HG03095 (cell line): ENCODE measurements at regions not wholly inside any gene's neighbourhood (a gene's known extent, or its start where the extent isn't known, plus 50 kb on each side); places are given as distances from the start of the nearest gene placed in this dataset.

Source experiments
- ATAC-seq: cut with Tn5 transposase; IDR thresholded peaks from one replicate; pipeline ENCODE4 v1.9.1; 2021; ENCODE audit warnings: moderate library complexity; ENCODE audit not compliant: unreplicated experiment

DNA sequence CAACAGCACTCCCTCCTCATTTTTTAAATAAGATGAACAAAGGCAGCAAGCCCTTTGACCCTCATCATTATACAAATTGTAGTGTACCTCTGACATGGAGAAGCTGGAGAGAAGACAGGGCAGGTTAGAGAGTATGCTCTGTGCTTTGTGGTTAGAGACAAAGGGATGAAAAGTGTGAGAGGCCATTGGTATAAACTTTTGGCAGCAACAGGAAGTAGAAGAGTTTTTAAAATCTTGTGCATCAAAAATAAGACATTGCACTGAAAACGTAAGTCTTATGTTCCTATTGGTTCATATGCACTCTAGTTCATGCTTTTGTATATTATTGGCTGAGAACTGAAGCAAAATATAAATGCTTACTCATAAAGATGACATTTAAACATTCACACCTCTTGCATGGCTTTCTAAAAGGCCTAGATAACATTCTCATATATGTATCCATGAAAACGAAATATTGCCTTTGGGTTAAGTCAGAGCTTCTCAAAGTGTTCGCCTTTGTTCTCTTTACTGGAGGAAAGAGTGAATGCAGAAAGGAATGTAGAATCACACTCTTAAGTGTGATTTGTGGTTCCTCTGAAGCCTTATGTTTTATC lies 158.0 kb downstream of the PALM2AKAP2 start:
- ATAC-seq: no peak

DNA sequence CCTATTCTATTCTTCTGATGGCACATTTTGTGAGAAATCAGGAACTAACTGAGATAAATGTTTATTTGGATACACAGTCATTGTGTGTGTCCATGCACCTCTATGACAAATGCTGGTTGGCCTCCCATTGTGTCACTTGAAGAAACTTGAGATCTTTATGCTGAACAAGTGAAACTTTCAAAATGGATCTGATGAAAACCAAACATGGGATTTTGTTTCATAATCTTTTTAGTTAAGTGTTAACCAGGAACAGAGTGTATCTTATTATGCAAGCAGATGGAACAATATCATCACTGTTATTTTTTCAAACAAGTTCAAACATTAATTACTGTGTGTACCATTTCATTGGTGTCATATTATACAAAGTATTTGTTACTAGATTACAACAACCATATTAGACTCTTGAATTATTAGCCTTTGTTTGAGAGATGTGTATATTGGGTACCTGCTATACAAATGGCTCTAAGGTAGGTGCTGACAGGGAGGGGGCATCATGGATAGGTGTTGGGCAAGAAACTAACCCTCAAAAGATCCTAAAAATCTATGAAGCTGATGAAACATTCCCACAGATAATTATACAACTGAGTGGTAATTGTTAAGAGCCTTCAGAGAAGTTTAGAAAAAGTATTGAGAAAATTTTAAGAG lies 159.8 kb downstream of the PALM2AKAP2 start:
- no peak for ATAC-seq

DNA sequence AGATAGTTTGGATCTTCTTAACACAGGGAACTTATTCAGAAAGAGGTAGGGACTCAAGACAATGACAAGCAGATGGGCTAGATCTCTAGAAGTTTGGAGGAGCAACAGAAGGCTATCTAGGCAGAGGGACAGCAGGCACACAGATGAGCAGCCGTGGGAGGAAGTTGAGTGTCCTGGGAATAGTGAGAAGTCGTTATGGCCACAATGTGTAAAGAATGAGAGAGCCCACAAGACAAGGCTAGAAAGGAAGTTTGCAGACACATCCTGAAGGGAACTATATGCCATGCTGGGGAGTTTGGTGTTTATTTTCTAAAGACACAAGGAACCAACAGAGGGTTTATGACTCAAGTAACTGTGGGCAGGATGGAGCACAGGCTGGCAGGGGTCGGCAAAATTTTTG lies 160.6 kb downstream of the PALM2AKAP2 start:
- ATAC-seq: no peak

DNA sequence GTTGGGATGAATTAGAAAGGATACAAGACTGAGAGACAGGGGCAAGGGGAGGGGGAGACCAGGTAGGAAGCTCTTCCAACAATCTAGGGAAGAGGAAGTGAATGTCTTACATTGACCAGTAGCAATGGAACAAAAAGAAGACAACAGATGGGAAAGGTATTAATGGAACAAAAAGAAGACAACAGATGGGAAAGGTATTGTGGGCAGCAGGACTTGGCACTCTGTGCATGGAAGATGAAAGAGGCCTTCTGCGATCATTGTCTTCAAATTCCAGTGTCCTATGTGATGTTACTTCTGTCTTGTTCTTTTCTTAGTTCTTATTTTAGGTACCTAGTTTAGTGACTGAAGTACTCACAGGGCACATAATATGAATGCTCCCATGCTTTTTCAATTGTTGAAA lies 161.8 kb downstream of the PALM2AKAP2 start:
- no peak for ATAC-seq

DNA sequence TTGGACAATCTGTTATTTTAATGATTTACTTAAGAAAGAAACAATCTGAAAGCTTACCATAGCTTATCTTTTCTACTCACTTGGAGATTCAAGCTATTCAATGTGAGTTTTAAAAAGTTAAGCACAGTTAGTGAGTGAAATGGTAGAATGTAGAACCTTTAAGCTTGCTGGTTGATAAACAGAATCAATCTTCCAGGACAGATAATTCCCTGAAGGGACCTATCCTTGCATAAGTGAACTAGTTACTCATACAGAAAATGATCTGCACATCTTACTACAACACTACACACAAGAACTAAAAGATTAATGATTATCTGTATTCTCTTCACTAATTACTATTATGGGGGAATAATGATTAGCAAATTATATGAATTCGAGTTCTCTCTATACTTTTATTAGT lies 165.6 kb downstream of the PALM2AKAP2 start:
- no peak for ATAC-seq

DNA sequence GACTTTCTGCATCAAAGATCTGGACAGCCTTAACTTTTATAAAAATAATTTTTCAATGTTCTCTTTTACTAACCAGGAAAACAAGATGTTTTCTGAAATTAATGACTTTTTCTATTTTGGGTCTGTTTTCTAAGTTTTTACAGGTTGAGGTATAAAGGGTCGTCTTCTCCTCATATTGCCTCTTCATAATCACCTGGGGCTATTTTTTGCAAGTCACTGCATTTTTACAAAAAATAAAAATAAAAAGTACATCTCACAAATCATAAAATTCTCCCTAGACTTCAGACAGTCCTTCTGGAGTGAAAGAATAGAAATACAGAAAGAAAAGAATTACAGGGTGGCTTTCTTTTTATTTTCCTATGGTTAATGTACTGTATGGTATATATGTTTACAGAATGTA lies 168.5 kb downstream of the PALM2AKAP2 start:
- no peak for ATAC-seq

DNA sequence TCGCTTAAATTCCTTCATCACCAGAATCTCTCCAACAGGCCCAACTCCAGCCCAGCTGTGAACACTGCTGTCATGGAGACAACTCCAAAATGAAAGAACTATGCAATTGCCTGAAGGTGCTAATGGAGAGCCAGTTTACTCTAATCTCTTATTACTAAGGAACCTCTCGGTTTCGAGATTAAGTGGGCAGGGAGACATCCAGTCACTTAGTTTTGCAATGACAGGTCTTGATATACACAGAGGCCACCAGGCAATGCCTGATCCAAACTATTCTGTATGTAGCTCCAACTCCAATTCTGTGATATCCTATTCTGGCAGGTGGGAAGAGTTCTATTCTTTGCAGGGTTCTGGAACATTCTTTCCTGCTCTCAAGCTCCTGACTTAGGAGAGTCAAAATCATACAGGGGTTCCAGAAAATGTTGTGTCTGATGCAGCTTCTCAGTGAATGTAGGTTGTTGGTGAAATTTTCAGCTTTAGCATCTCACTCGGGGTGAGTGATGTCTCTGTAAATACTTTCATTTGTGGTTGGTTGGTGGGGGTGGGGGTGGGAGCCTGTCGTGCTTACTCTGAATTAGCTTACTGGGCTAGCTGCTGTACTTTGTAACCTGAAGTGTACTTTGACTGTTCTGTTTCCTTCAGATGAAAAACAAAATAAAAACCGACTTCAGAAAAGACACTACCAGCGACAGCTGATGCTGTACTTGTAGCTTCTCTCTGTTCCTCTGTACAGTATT lies 170.9 kb downstream of the PALM2AKAP2 start:
- ATAC-seq: no peak

DNA sequence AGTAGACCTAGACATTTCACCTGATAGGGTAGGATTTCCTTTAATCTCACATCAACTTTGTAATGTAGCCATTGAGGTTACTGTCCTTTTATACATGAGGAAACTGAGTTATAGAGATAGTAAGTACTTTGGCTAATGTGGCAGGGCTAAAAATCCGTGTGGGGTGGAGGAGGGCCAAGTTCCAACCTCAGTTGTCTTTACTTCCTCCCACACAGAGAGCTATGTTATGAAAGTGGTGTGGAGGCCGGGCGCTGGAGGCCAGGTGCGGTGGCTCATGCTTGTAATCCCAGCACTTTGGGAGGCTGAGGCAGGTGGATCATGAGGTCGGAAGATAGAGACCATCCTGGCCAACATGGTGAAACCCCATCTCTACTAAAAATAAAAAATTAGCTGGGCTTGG lies 173.3 kb downstream of the PALM2AKAP2 start:
- ATAC-seq: no peak

DNA sequence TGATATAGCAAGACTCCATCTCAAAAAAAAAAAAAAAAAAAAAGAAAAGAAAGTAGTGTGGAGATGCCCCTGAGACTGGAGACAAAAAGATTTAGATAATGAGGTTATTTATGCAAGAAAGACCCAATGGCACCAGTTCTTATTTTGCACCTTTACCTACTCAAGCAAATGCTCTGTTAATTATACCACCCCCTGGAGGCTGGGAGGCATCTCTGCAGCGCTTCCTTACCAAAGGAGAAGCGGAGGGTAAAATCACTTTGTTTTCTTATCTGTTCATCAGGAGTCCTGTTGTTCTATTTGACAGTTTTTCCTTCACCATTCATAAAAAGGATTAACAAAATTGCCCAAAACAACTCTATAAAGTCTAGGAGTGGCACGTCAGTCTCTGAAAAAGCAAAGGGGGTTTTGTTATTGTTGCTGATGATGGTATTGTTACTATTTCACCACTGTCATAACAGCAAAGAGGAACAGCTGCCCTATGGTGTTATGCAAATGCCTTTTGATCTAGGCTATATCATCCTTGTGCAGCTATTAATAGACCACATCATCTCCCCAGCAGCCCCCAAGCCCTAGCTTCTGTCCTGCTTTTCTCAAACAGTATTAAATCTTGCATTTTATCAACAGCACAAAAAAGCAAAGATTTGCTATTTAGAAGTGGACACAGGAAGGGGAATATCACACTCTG lies 174.0 kb downstream of the PALM2AKAP2 start:
- ATAC-seq: no peak

DNA sequence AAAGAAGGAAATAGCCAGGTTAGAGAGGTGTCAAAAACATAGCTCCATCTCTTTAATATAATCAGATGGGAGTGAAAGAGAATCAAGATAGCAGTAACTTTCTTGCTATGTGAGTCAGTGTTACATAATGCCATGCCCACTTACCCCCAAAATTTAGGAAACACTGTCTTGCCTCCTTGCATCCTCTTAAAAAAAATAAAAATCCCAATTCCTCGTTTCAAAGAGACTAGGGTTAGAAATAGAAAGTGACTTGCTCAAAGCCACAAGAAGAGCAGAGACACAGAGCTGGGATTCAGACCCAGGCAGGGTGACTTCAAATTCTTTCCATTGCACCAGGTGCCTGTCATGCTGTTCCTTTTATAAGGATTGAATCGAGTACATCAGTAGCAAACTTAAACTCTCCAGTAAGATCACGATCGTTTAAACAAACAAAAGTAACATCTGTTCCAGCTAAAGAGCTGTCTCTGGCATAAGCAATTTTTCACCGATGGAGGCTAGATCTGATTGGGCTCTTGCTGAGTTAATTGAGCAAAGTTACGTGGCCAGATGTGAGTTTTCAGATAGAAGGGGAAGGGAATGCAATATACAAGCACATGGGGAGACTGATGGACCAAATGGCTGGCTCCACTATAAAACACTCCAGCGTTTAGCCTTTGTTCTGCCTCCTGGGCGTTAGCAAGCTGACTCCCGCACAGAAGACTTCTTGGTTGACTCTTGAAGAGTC lies 176.9 kb downstream of the PALM2AKAP2 start:
- no peak for ATAC-seq

DNA sequence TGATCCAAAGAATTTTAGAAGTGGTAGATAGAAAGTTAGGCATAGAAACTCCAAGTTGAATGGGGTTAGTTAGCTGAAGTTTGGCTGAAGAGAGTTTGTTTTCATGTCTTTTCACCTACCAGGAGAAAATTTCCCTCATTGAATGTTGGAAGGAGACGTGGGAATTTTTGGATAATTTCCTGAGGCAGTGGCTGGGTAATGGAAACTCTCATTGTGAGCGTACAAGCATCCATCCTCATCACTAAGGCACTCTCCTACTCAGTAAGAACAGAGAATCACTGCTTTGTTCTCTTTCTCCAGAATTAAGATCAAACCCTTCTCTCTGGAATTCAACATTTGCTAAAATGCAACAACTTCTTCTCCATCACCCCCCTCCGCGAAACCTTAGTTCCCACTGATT lies 179.7 kb downstream of the PALM2AKAP2 start:
- ATAC-seq: no peak

DNA sequence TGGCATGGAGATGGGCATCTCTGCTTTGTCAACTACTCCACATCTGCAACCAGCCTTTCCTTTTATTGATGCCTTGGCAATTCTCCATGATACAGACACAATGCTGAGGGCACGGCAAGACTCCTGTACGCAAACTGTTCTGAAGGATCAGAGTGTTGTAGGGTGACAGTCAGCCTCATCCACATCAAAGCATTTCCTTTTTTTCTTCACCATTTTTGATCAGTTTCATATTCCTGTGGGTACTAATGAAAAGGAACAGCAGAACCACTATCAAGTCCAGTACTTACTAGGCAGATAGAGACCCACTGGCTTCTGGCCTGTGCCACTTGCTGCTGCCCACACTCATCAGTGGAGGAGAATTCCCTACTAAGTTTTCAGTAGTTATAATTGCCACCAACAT lies 181.6 kb downstream of the PALM2AKAP2 start:
- no peak for ATAC-seq

DNA sequence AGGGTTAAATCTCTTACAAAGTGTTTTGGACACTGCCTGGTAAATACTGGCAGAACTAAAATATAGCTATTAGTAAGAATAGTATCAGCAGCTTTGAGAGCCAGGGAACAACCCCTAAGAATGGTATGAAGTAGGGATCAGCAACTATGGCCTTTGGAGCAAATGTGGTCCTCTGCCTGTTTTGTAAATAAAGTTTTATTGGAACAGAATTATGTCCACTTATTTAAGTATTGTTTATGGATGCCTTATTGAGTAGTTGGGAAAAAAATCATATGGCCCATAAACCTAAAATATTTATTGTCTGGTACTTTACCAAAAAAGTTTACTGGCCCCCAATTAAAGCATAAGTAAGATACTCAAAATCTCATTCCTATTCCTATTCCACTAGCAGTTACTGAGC lies 182.2 kb downstream of the PALM2AKAP2 start:
- no peak for ATAC-seq

DNA sequence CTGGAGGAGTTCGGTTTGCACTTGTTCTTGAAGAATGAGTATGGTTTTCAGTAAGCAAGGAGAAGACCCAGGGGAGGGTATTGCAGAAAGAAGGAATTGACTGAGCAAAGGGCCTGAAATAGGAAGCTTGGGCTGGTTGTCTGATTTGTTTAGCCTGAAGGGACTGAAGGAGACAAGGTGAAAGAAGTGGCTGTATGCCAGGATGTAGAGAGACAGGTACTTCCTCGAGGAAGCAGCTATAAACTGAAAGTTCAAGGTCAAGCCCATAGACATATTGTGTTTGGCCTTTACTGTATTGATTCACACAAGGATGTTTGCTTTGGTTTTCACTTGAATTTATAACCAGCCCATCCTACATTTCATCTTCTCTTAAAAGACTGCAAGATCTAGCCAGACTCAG lies 183.1 kb downstream of the PALM2AKAP2 start:
- no peak for ATAC-seq

DNA sequence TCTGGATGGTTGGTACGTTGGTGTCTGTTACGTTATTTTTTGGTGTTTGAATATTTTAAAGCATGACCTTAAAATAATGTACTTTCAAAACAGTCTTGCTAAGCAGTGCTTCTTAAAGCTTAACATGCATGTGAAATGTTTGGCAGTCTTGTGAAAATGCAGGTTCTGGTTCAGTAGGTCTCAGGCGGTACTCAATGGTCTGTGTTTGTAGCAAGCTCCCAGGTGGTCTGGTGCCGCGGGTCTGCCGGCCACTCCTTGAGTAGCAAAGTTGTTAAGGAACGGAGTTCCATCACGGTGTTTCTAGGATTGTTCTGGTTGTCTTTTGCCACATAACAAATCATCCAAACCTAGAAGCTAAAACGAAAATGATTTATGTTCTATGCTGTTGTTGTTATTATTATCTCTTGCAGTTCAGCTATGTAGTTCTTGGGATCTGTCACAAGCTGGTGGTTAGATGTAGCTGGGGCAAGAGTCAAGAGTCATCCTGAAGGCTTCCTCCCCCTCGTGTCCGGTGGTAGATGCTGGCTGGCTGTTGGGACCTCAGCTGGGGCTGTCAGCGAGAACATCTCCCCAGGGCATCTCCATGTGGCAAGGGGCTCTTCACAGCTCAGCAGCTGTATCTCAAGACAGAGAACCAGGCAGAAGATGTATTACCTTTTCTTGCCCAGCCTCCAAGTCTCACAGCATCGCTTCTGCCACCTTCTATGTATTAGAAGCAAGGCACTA lies 186.8 kb downstream of the PALM2AKAP2 start:
- ATAC-seq: no peak

DNA sequence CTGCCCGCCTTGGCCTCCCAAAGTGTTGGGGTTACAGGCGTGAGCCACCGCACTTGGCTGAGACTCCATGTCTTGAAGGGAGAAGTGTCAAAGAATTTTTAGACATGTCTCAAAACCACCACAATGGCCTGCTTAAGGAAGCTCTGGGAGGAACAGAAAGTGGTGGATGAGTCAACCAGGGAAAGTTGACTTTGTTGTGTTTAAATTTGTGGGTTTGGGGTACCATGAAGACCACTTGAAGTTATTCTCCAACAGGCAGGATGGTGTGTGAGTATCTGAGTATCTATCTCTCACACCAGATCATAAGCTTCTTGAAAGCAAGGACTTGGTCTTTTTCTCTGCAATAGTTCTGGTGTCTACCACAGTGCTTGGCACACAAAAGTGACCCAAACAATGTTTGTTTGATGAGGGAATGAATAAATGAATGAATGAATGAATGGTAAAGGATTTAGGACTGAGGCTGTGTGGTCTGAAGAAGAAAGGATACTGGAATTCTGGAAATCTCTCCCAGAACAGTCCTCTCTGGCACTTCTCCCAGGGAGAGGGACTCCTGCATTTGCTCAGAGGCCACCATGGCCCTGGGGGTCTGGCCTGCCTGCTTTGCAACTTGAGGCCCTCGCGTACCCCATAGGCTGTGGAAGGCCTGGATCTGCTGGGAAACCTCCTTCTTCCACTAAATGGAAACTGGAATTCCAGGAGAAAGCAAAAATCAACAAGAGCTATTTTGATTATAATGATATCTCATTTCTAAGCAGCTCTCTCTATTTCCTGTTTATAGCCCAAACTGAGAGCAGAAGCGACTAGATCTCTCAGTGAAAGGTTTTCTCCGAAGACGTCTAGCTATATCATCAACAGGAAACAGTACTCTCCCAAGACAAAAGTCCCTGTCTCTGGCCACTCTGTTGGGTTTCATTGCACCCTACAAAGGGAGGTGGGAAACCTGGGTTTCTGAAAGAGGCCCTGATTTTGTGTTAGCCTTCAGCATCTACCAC lies 187.9 kb downstream of the PALM2AKAP2 start:
- ATAC-seq: peak; percentile 37

DNA sequence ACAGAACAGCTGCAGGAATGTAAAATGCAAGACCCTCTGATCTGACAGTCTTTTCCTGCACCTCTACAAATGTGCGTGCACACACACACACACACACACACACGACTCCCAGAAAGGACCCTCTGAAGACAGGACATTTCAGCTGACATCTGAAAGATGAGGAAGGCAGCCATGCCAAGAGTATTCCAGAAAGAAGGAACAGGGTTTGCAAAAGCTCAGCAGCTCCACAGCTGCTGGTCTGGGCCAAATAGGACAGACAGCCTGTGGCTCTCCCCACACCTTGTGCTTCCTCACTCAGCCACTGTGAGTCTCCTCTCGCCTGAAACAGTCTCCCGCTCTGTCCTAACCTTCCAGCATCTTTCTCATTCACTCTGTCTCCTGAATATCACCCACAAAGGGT lies 189.0 kb downstream of the PALM2AKAP2 start:
- no peak for ATAC-seq

DNA sequence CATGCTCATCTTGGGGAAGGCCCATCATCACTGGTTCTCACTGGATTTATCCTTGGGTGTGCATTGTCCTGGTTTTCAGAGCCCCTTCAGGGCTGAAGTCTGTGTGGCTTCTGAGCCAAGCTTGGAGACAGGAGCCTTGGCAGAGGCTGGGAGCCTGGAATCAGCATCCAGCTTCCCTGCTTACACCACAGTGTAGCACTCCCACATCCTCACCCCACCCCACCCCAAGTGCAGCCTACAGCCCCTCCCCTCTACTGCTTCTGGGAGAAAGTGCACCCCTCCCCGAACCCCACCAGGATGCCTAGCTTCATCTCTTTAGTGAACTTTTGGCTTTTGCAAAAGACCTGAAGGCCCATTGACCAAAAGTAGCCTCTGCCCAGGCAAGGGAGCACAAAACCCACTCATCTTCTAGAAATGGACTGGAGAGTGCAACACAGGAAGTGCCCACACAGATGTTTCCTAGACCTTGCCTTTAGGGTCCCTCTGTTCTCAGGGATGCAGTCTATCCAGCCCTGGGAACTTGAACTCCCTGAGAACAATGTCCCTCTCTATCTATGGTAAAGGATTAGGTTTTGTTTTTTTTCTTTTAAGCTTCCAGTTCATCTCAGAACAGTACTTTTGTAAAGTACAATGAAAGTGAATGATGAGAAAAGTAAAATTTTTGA lies 189.7 kb downstream of the PALM2AKAP2 start:
- ATAC-seq: no peak

DNA sequence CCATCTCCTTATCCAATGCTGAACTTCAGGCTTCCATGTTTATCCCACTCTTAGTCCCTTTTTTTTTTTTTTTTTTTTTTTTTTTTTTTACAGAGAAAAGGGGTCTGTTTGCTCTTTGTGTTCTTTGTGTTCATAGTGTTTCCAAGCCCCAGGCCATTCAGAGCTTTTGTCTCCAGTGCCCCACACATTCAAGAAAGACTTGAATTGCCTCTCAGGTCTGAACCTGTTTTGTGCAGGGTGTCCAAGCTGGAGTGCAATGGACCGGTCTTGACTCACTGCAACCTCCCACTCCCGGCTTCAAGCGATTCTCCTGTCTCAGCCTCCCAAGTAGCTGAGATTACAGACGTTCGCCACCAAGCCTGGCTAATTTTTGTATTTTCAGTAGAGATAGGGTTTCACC lies 191.2 kb downstream of the PALM2AKAP2 start:
- ATAC-seq: no peak
